ENCODE measurements at regions not wholly inside any gene's neighbourhood (a gene's known extent, or its start where the extent isn't known, plus 50 kb on each side); places are given as distances from the start of the nearest gene placed in this dataset.

GRCh38 chr2:200138391-200139124 is 167.9 kb upstream of the SPATS2L start:
- CTCF ChIA-PET = interaction anchor here (1.1 kb wide), 1 partner anchor 11 kb away, joined by 3 read pairs; no protein-coding TSS in a partner anchor
- no peaks in the 10 kb centered on the region for H3K4me1 ChIP-seq (ENCODE audit: control insufficient read depth in 2 of 2, insufficient read depth in 2 of 2, low read length in 2 of 2)
- H3K4me3 Mint-ChIP-seq = no peak overlapping the region

GRCh38 chr2:200144571-200144970 is 161.9 kb upstream of the SPATS2L start:
- Mint-ChIP-seq H3K4me3 (no peak overlapping the region), H3K27me3 (peaks cover 8 to 33% (median 19%) of the 10 kb centered on the region in 5 donors), H3K4me1 (no peaks in the 10 kb centered on the region), H3K9me3 (peaks cover 6 to 24% (median 12%) of the 10 kb centered on the region in 11 donors), H3K36me3 (peaks cover 0 to 8% (median 0%) of the 10 kb centered on the region in 5 donors), H3K27ac (no peak overlapping the region)
- Histone ChIP-seq H3K4me1 (ENCODE audit: control insufficient read depth in 2 of 2, insufficient read depth in 2 of 2, low read length in 2 of 2) (no peaks in the 10 kb centered on the region), H3K9me3 (ENCODE audit: control insufficient read depth in 2 of 3, low read length in 3 of 3) (peaks cover 0 to 9% (median 0%) of the 10 kb centered on the region in 3 experiments), H3K36me3 (ENCODE audit: control insufficient read depth in 2 of 3, insufficient read depth in 3 of 3, low read length in 3 of 3) (no peaks in the 10 kb centered on the region), H3K27me3 (ENCODE audit: control insufficient read depth in 2 of 2, insufficient read depth in 2 of 2, low read length in 2 of 2) (no peaks in the 10 kb centered on the region), H3K4me3 (ENCODE audit: low read length) (no peak overlapping the region), H3K27ac (ENCODE audit: low read depth, low read length) (no peak overlapping the region)
- ChIA-PET CTCF (no interaction called here), POLR2A (no interaction called here)
- intact Hi-C loops (cut with micrococcal nuclease) = no loop called here
- DNase-seq (no peak), ATAC-seq (no peak)

More at GRCh38 chr2:200138391-200139124, 167.9 kb upstream of the SPATS2L start:
- peaks cover 0 to 7% (median 0%) of the 10 kb centered on the region in 5 donors for H3K27me3 Mint-ChIP-seq
- Histone ChIP-seq H3K27ac (ENCODE audit: low read depth, low read length) (no peak overlapping the region), H3K36me3 (ENCODE audit: control insufficient read depth in 2 of 3, insufficient read depth in 3 of 3, low read length in 3 of 3) (no peaks in the 10 kb centered on the region), H3K27me3 (ENCODE audit: control insufficient read depth in 2 of 2, insufficient read depth in 2 of 2, low read length in 2 of 2) (no peaks in the 10 kb centered on the region), H3K9me3 (ENCODE audit: control insufficient read depth in 2 of 3, low read length in 3 of 3) (no peaks in the 10 kb centered on the region), H3K4me3 (ENCODE audit: low read length) (no peak overlapping the region)
- H3K9me3 Mint-ChIP-seq = peaks cover 0 to 3% (median 0%) of the 10 kb centered on the region in 11 donors
- no peak overlapping the region for H3K27ac Mint-ChIP-seq
- POLR2A ChIA-PET = no interaction called here
- H3K4me1 Mint-ChIP-seq = no peaks in the 10 kb centered on the region
- intact Hi-C loops (cut with micrococcal nuclease) = no loop called here
- ATAC-seq (no peak), DNase-seq (no peak)
- H3K36me3 Mint-ChIP-seq = no peaks in the 10 kb centered on the region

GRCh38 chr2:200146501-200146900 is 160.0 kb upstream of the SPATS2L start:
- Mint-ChIP-seq H3K4me3 (no peak overlapping the region), H3K36me3 (peaks cover 0 to 13% (median 1%) of the 10 kb centered on the region in 5 donors), H3K27ac (no peak overlapping the region), H3K4me1 (no peaks in the 10 kb centered on the region), H3K9me3 (peaks cover 12 to 44% (median 24%) of the 10 kb centered on the region in 11 donors), H3K27me3 (peaks cover 7 to 33% (median 13%) of the 10 kb centered on the region in 5 donors)
- Histone ChIP-seq H3K27ac (ENCODE audit: low read depth, low read length) (no peak overlapping the region), H3K9me3 (ENCODE audit: control insufficient read depth in 2 of 3, low read length in 3 of 3) (peaks cover 0 to 19% (median 0%) of the 10 kb centered on the region in 3 experiments), H3K27me3 (ENCODE audit: control insufficient read depth in 2 of 2, insufficient read depth in 2 of 2, low read length in 2 of 2) (no peaks in the 10 kb centered on the region), H3K4me1 (ENCODE audit: control insufficient read depth in 2 of 2, insufficient read depth in 2 of 2, low read length in 2 of 2) (no peaks in the 10 kb centered on the region), H3K4me3 (ENCODE audit: low read length) (no peak overlapping the region), H3K36me3 (ENCODE audit: control insufficient read depth in 2 of 3, insufficient read depth in 3 of 3, low read length in 3 of 3) (no peaks in the 10 kb centered on the region)
- DNase-seq (no peak), ATAC-seq (no peak)
- POLR2A ChIA-PET = no interaction called here
- intact Hi-C loops (cut with micrococcal nuclease) = no loop called here
- CTCF ChIA-PET = no interaction called here

- H3K4me1 Mint-ChIP-seq = no peaks in the 10 kb centered on the region
- Histone ChIP-seq H3K36me3 (ENCODE audit: control insufficient read depth in 2 of 3, insufficient read depth in 3 of 3, low read length in 3 of 3) (no peaks in the 10 kb centered on the region), H3K27me3 (ENCODE audit: control insufficient read depth in 2 of 2, insufficient read depth in 2 of 2, low read length in 2 of 2) (no peaks in the 10 kb centered on the region), H3K9me3 (ENCODE audit: control insufficient read depth in 2 of 3, low read length in 3 of 3) (peaks cover 0 to 19% (median 0%) of the 10 kb centered on the region in 3 experiments), H3K4me1 (ENCODE audit: control insufficient read depth in 2 of 2, insufficient read depth in 2 of 2, low read length in 2 of 2) (no peaks in the 10 kb centered on the region), H3K4me3 (ENCODE audit: low read length) (no peak overlapping the region), H3K27ac (ENCODE audit: low read depth, low read length) (no peak overlapping the region)
- H3K27ac Mint-ChIP-seq = no peak overlapping the region
- POLR2A ChIA-PET = no interaction called here
- CTCF ChIA-PET = no interaction called here
- peaks cover 7 to 34% (median 13%) of the 10 kb centered on the region in 5 donors for H3K27me3 Mint-ChIP-seq
- H3K36me3 Mint-ChIP-seq = peaks cover 0 to 14% (median 1%) of the 10 kb centered on the region in 5 donors
- no peak for DNase-seq
- ATAC-seq = no peak
- intact Hi-C loops (cut with micrococcal nuclease) = no loop called here
- H3K4me3 Mint-ChIP-seq = no peak overlapping the region
- peaks cover 13 to 48% (median 26%) of the 10 kb centered on the region in 11 donors for H3K9me3 Mint-ChIP-seq
Measured at GRCh38 chr2:200147371-200147770, 159.1 kb upstream of the SPATS2L start.

- ChIA-PET CTCF (interaction anchor here (1.5 kb wide), 1 partner anchor 9 kb away, joined by 3 read pairs; no protein-coding TSS in a partner anchor), POLR2A (no interaction called here)
- H3K9me3 Mint-ChIP-seq = peaks cover 16 to 55% (median 32%) of the 10 kb centered on the region in 11 donors
- no peak overlapping the region for H3K4me3 ChIP-seq (ENCODE audit: low read length)
- no peak overlapping the region for H3K27ac Mint-ChIP-seq
- H3K9me3 ChIP-seq (ENCODE audit: control insufficient read depth in 2 of 3, low read length in 3 of 3) = peaks cover 0 to 19% (median 0%) of the 10 kb centered on the region in 3 experiments
- intact Hi-C loops (cut with micrococcal nuclease) = no loop called here
- H3K27me3 Mint-ChIP-seq = peaks cover 7 to 39% (median 13%) of the 10 kb centered on the region in 5 donors
- H3K27ac ChIP-seq (ENCODE audit: low read depth, low read length) = no peak overlapping the region
- H3K4me1 ChIP-seq (ENCODE audit: control insufficient read depth in 2 of 2, insufficient read depth in 2 of 2, low read length in 2 of 2) = no peaks in the 10 kb centered on the region
- H3K4me3 Mint-ChIP-seq = no peak overlapping the region
- no peak for DNase-seq
- H3K4me1 Mint-ChIP-seq = no peaks in the 10 kb centered on the region
- peaks cover 0 to 19% (median 3%) of the 10 kb centered on the region in 5 donors for H3K36me3 Mint-ChIP-seq
- H3K27me3 ChIP-seq (ENCODE audit: control insufficient read depth in 2 of 2, insufficient read depth in 2 of 2, low read length in 2 of 2) = no peaks in the 10 kb centered on the region
- no peaks in the 10 kb centered on the region for H3K36me3 ChIP-seq (ENCODE audit: control insufficient read depth in 2 of 3, insufficient read depth in 3 of 3, low read length in 3 of 3)
- no peak for ATAC-seq
Measured at GRCh38 chr2:200148366-200148765, 158.1 kb upstream of the SPATS2L start.

GRCh38 chr2:200150411-200151086 is 155.9 kb upstream of the SPATS2L start:
- Mint-ChIP-seq H3K4me1 (no peaks in the 10 kb centered on the region), H3K36me3 (peaks cover 0 to 11% (median 3%) of the 10 kb centered on the region in 5 donors), H3K9me3 (peaks cover 9 to 39% (median 24%) of the 10 kb centered on the region in 11 donors), H3K27me3 (peaks cover 6 to 26% (median 7%) of the 10 kb centered on the region in 5 donors), H3K27ac (peak overlapping the region in 1 of 9 donors; percentile 31), H3K4me3 (no peak overlapping the region)
- intact Hi-C loops (cut with micrococcal nuclease) = no loop called here
- no peak overlapping the region for H3K27ac ChIP-seq (ENCODE audit: low read depth, low read length)
- DNase-seq (no peak), ATAC-seq (no peak)
- ChIA-PET CTCF (no interaction called here), POLR2A (no interaction called here)
- H3K27me3 ChIP-seq (ENCODE audit: control insufficient read depth in 2 of 2, insufficient read depth in 2 of 2, low read length in 2 of 2) = no peaks in the 10 kb centered on the region
- H3K9me3 ChIP-seq (ENCODE audit: control insufficient read depth in 2 of 3, low read length in 3 of 3) = peaks cover 0 to 11% (median 0%) of the 10 kb centered on the region in 3 experiments
- no peak overlapping the region for H3K4me3 ChIP-seq (ENCODE audit: low read length)
- no peaks in the 10 kb centered on the region for H3K4me1 ChIP-seq (ENCODE audit: control insufficient read depth in 2 of 2, insufficient read depth in 2 of 2, low read length in 2 of 2)
- H3K36me3 ChIP-seq (ENCODE audit: control insufficient read depth in 2 of 3, insufficient read depth in 3 of 3, low read length in 3 of 3) = no peaks in the 10 kb centered on the region

Data from naive thymus-derived CD4-positive, alpha-beta T cell (primary cell).